ENCODE measurements at regions not wholly inside any gene's neighbourhood (a gene's known extent, or its start where the extent isn't known, plus 50 kb on each side); places are given as distances from the start of the nearest gene placed in this dataset.

DNA sequence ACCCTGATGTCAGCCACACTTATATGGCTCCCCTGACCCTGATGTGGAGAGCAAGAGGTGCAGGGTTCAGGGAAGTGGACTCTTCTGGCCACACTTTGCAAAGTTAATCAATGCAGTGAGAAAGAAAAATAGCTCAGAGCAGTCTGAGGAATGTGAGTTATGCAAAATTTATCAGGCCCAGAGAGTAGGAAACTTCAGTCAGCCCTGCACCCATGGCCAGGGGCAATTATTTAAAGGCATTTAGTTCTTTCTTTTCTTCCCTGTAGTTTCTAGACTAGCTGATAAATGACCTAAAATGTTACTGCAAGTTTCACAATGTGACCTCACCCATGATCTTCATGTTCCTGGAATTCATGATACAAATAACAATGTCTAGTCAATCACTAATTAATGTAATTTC, 143.7 kb upstream of the GGTLC1 start:
- TF ChIP-seq, protein P1, sequence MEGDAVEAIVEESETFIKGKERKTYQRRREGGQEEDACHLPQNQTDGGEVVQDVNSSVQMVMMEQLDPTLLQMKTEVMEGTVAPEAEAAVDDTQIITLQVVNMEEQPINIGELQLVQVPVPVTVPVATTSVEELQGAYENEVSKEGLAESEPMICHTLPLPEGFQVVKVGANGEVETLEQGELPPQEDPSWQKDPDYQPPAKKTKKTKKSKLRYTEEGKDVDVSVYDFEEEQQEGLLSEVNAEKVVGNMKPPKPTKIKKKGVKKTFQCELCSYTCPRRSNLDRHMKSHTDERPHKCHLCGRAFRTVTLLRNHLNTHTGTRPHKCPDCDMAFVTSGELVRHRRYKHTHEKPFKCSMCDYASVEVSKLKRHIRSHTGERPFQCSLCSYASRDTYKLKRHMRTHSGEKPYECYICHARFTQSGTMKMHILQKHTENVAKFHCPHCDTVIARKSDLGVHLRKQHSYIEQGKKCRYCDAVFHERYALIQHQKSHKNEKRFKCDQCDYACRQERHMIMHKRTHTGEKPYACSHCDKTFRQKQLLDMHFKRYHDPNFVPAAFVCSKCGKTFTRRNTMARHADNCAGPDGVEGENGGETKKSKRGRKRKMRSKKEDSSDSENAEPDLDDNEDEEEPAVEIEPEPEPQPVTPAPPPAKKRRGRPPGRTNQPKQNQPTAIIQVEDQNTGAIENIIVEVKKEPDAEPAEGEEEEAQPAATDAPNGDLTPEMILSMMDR (IDR thresholded peaks at IDR 0.05) = no peak
- no peaks in the 10 kb centered on the region for H3K4me1 ChIP-seq
- intact Hi-C loops (cut with DNase I) = no loop called here
- H3K27ac ChIP-seq = no peak overlapping the region
- no peaks in the 10 kb centered on the region for H3K36me3 ChIP-seq
- H3K27me3 ChIP-seq (ENCODE audit: low read depth) = no peaks in the 10 kb centered on the region
- H3K4me3 ChIP-seq = no peak overlapping the region
- no peak for ATAC-seq
- no peaks in the 10 kb centered on the region for H3K9me3 ChIP-seq
- no peak for DNase-seq

DNA sequence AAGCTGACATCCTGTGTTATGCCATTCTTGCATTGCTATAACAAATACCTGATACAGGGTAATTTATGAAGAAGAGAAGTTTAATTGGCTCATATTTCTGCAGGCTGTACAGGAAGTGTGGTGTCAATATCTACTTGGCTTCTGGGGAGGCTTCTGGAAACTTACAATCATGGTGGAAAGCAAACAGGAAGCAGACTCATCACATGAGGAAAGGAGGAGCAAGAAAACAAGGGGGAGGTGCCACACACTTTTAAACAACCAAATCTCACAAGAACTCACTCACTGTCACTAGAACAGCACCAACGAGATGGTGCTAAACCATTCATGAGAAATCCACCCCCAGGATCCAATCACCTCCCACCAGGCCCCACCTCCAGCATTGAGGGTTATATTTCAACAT, 143.1 kb upstream of the GGTLC1 start:
- ATAC-seq (no peak), DNase-seq (no peak)
- H3K36me3 ChIP-seq = no peaks in the 10 kb centered on the region
- TF ChIP-seq, protein P1 (IDR thresholded peaks at IDR 0.05) = no peak
- H3K4me3 ChIP-seq = no peak overlapping the region
- no peaks in the 10 kb centered on the region for H3K27me3 ChIP-seq (ENCODE audit: low read depth)
- intact Hi-C loops (cut with DNase I) = no loop called here
- H3K4me1 ChIP-seq = no peaks in the 10 kb centered on the region
- H3K27ac ChIP-seq = no peak overlapping the region
- H3K9me3 ChIP-seq = no peaks in the 10 kb centered on the region

DNA sequence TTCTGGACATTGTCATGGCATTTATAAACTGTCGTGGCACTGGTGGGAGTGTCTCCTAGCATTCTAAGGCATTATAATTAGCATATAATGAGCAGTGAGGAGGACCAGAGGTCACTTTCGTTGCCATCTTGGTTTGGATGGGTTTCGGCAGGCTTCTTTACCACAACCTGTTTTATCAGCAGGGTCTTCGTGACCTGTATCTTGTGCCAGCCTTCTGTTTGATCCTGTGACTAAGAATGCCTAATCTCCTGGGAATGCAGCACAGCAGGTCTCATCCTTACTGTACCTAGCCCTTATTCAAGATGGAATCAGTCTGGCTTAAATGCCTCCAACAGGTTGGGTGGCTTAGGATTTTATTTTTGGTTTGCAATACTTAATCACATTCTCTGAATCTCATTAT, 142.7 kb upstream of the GGTLC1 start:
- DNase-seq (no peak), ATAC-seq (no peak)
- Histone ChIP-seq H3K27me3 (ENCODE audit: low read depth) (no peaks in the 10 kb centered on the region), H3K36me3 (no peaks in the 10 kb centered on the region), H3K9me3 (no peaks in the 10 kb centered on the region), H3K4me3 (no peak overlapping the region), H3K4me1 (no peaks in the 10 kb centered on the region), H3K27ac (no peak overlapping the region)
- TF ChIP-seq, protein P1 (IDR thresholded peaks at IDR 0.05) = no peak
- intact Hi-C loops (cut with DNase I) = no loop called here

DNA sequence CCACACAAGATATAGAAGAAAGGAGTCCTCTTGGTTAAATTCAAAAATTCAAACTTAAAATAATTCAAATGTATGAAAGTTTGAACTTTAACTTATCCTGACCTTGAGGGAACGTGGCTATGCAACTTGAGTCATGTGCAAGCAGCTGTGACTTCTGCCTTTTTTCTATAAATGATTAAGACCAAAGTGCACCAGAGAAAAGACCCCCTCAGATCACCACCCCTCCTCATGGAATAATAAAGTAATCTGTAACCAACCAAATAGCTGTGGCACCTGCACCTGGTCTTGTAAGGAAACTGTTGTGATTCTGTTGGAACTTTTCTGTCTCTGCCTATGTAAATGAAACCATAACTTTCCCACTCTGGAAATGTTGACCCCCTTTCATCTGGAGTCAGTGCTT, 141.1 kb upstream of the GGTLC1 start:
- intact Hi-C loops (cut with DNase I) = no loop called here
- no peak overlapping the region for H3K27ac ChIP-seq
- H3K9me3 ChIP-seq = no peaks in the 10 kb centered on the region
- no peak overlapping the region for H3K4me3 ChIP-seq
- TF ChIP-seq, protein P1 (IDR thresholded peaks at IDR 0.05) = no peak
- no peak for ATAC-seq
- H3K27me3 ChIP-seq (ENCODE audit: low read depth) = no peaks in the 10 kb centered on the region
- H3K36me3 ChIP-seq = no peaks in the 10 kb centered on the region
- no peak for DNase-seq
- H3K4me1 ChIP-seq = no peaks in the 10 kb centered on the region

DNA sequence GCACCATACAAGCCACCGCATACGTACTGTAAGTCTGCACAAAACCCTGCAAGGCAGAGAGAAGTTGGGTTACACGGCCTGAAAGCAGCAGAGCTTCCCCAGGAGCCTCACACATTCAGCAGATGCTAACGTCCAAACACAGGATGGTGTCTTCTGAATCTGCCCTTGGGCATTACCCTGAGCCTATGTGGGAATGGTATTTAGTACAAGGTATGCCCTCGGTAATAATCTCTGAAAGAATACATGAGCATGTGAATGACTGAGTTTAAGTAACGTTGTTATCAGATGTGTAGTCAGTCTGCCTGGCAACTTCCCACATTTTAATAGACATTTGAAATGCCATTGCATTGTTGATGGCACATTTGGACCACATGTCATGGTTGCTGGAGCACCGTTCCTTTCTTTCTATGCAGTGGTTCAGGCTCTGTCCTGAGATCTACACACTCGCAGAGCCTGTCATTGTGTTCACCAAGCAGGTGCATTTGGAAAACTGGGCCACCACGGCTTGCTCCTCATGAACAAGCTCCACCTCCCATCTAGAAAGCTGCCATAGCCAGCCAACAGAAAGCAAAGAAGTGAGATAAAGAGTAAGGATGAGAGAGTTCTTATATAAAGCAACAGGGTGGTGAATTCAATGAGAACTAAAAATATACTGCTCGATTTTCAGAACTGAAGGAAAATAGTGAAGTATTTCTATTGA, 136.5 kb upstream of the GGTLC1 start:
- H3K27me3 ChIP-seq (ENCODE audit: low read depth) = no peaks in the 10 kb centered on the region
- no peaks in the 10 kb centered on the region for H3K36me3 ChIP-seq
- intact Hi-C loops (cut with DNase I) = no loop called here
- no peaks in the 10 kb centered on the region for H3K4me1 ChIP-seq
- H3K4me3 ChIP-seq = no peak overlapping the region
- no peak overlapping the region for H3K27ac ChIP-seq
- TF ChIP-seq, protein P1 (IDR thresholded peaks at IDR 0.05) = no peak
- ATAC-seq (no peak), DNase-seq (no peak)
- H3K9me3 ChIP-seq = no peaks in the 10 kb centered on the region
